ENCODE measurements at regions not wholly inside any gene's neighbourhood (a gene's known extent, or its start where the extent isn't known, plus 50 kb on each side); places are given as distances from the start of the nearest gene placed in this dataset.

DNA sequence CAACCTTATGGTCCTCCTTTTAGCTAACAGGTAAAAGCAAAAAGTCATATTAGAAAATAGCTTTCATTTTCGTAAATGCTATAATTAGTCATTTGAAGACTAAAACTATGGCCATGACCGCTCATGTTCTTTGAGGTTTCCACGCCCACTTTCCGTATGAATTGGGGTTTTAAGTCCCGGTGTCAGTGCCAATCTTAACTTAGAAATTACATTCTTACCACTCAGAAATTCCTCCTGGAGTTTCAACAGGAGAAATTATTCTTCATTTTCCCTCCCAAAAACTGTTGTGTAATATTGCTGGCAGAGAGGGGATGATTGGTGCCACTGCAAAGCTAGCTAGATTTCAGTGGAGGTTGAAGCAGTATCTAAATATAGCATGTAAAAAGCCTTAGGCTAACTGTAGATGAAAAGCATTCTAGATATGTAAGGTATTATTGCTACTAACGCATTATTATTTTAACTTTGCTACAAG lies 71.0 kb upstream of the MDFIC2 start:
- TF ChIP-seq, protein P1, sequence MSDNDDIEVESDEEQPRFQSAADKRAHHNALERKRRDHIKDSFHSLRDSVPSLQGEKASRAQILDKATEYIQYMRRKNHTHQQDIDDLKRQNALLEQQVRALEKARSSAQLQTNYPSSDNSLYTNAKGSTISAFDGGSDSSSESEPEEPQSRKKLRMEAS (IDR thresholded peaks at IDR 0.05) = no peak
- TF ChIP-seq, protein P2, sequence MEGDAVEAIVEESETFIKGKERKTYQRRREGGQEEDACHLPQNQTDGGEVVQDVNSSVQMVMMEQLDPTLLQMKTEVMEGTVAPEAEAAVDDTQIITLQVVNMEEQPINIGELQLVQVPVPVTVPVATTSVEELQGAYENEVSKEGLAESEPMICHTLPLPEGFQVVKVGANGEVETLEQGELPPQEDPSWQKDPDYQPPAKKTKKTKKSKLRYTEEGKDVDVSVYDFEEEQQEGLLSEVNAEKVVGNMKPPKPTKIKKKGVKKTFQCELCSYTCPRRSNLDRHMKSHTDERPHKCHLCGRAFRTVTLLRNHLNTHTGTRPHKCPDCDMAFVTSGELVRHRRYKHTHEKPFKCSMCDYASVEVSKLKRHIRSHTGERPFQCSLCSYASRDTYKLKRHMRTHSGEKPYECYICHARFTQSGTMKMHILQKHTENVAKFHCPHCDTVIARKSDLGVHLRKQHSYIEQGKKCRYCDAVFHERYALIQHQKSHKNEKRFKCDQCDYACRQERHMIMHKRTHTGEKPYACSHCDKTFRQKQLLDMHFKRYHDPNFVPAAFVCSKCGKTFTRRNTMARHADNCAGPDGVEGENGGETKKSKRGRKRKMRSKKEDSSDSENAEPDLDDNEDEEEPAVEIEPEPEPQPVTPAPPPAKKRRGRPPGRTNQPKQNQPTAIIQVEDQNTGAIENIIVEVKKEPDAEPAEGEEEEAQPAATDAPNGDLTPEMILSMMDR (IDR thresholded peaks at IDR 0.05) = no peak
- TF ChIP-seq KDM1A (IDR thresholded peaks at IDR 0.05; ENCODE audit: low read depth) = no peak
- TF ChIP-seq RCOR1 (IDR thresholded peaks at IDR 0.05; ENCODE audit: low read depth, low read length) = no peak
- TF ChIP-seq MYC (IDR thresholded peaks at IDR 0.05; ENCODE audit: borderline replicate concordance, low read length) = no peak
- no peak for TF ChIP-seq ESRRA (IDR thresholded peaks at IDR 0.05; ENCODE audit: borderline replicate concordance, low read length)
- TF ChIP-seq POLR2A (IDR thresholded peaks at IDR 0.05; ENCODE audit: low read length) = no peak
- TF ChIP-seq JUN (IDR thresholded peaks at IDR 0.05) = no peak

Data from A549 (cell line).